HCT116 (cell line): ENCODE measurements at regions not wholly inside any gene's neighbourhood (a gene's known extent, or its start where the extent isn't known, plus 50 kb on each side); places are given as distances from the start of the nearest gene placed in this dataset.

Experiments
- ATF3 ChIP-seq: IDR thresholded peaks from 2 replicates; pipeline ENCODE4 v1.6.1; 2012
- CBX3 ChIP-seq: IDR thresholded peaks from 2 replicates; pipeline ENCODE4 v1.6.1; 2012; ENCODE audit warnings: low read depth
- CEBPB ChIP-seq: IDR thresholded peaks from 2 replicates; pipeline ENCODE4 v1.6.1; 2012; ENCODE audit warnings: low read depth
- CTCF ChIP-seq, 3 experiments: fragments of 200-600 bp in 1 of 3; sonication (generic) in 1 of 3; IDR thresholded peaks in 2 of 3; conservative IDR thresholded peaks in 1 of 3; 2 replicates each; pipeline ENCODE4 v1.5.1; 2012 to 2017; ENCODE audit warnings: low read depth in 2 of 3, low read length in 2 of 3, antibody characterized with exemption in 1 of 3, borderline replicate concordance in 1 of 3, control low read depth in 1 of 3, mild to moderate bottlenecking in 1 of 3, mixed read lengths in 1 of 3, mixed run types in 1 of 3, moderate library complexity in 1 of 3; ENCODE audit not compliant: insufficient read depth in 1 of 3
- EGR1 ChIP-seq: IDR thresholded peaks from 2 replicates; pipeline ENCODE4 v1.6.1; 2012; ENCODE audit warnings: low read depth
- ELF1 ChIP-seq: IDR thresholded peaks from 2 replicates; pipeline ENCODE4 v1.6.1; 2012; ENCODE audit warnings: low read depth, borderline replicate concordance
- EZH2 ChIP-seq: fragments of 200-600 bp; sonication (generic); IDR thresholded peaks from 2 replicates; pipeline ENCODE4 v1.6.1; 2017; ENCODE audit warnings: antibody characterized with exemption, mixed run types
- JUND ChIP-seq: IDR thresholded peaks from 2 replicates; pipeline ENCODE4 v1.6.1; 2012
- MAX ChIP-seq: IDR thresholded peaks from 2 replicates; pipeline ENCODE4 v1.6.1; 2012
- POLR2A ChIP-seq: IDR thresholded peaks from 2 replicates; pipeline ENCODE4 v1.7.0; 2011; ENCODE audit warnings: borderline replicate concordance; ENCODE audit not compliant: insufficient read depth, insufficient read length; ENCODE audit errors: extremely low read depth
- SIN3A ChIP-seq: IDR thresholded peaks from 2 replicates; pipeline ENCODE4 v1.6.1; 2012; ENCODE audit warnings: low read depth
- SP1 ChIP-seq: IDR thresholded peaks from 2 replicates; pipeline ENCODE4 v1.6.1; 2012; ENCODE audit warnings: low read depth
- ZFX ChIP-seq: fragments of 450-650 bp; IDR thresholded peaks from 2 replicates; pipeline ENCODE4 v1.6.1; 2017

- no peak for TF ChIP-seq CTCF (IDR thresholded peaks at IDR 0.05 in 2 of 3, conservative IDR thresholded peaks at IDR 0.05 in 1 of 3; ENCODE audit: borderline replicate concordance in 1 of 3, insufficient read depth in 1 of 3, low read depth in 2 of 3, low read length in 2 of 3)
- no peak for TF ChIP-seq EGR1
- no peak for TF ChIP-seq POLR2A
- TF ChIP-seq SIN3A: no peak
- no peak for TF ChIP-seq ELF1
- no peak for TF ChIP-seq EZH2
- TF ChIP-seq SP1: no peak
- TF ChIP-seq MAX: no peak
- TF ChIP-seq ATF3: no peak
- no peak for TF ChIP-seq JUND
- TF ChIP-seq CEBPB: no peak
- no peak for TF ChIP-seq CBX3
- no peak for TF ChIP-seq ZFX
These were observed 697.5 kb upstream of the CELF4 start for GRCh38 chr18:38263066-38263465.
